HG02852 (cell line): ENCODE measurements at regions not wholly inside any gene's neighbourhood (a gene's known extent, or its start where the extent isn't known, plus 50 kb on each side); places are given as distances from the start of the nearest gene placed in this dataset.

ENCODE experiments used
- ATAC-seq: cut with Tn5 transposase; IDR thresholded peaks from one replicate; pipeline ENCODE4 v1.9.1; 2021; ENCODE audit warnings: mild to moderate bottlenecking, moderate library complexity; ENCODE audit not compliant: unreplicated experiment

DNA sequence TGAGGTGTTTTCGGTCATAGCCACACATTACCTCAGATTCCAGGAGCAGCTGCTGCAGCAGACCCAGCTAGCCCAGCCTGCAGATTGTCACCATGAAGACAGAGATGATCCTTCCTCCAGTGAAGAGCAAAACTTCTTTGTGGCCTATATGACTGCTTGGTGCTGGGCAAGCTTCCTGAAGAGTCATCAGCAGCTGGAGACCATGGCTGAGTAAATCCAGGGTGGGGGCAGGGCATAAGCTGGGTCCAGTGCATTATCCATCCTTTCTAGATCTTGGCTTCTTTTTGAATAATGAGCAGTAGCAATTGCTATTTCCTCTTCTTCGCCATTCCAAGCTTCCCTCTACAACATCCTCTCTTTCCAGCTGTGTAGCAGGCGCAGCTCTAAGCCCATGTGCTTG is 373.1 kb upstream of the DDHD1 start:
- ATAC-seq: no peak

DNA sequence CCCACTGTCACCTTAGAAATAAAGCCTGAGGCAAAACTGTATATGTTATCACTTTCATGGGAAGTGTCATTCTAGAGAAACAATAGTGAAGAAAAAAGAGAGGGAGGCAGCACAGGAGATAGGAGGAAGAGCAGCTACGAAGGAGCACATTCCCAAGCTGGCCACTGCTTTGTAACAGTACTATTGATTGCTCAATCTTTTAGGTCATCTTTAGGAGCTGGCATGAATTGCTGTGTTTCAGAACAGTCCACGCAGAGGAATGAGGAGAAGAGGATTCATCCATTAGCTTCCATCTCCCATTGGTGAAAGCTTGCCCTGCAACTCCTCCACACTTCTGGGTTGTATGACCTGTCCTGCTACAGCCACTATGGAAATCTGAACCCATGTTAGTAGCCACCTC is 372.5 kb upstream of the DDHD1 start:
- no peak for ATAC-seq

DNA sequence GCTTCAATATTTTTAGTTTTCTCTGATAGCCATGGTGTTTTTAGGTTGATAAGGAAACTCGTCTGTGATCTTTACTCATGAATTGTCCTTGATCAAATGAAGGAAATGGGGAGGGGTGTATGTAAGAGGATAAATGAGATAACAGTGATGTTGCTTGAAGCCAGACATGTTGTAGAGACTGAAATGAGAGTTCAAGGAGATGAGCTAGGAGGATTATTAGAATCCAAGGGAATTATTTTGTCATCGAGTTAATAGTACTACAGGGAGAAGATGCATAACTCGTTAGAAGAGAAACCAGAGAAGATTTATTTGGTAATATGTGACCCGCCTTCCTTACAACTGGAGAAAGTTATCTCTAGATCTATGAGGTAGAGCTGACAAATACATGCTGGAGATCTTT is 371.3 kb upstream of the DDHD1 start:
- no peak for ATAC-seq

DNA sequence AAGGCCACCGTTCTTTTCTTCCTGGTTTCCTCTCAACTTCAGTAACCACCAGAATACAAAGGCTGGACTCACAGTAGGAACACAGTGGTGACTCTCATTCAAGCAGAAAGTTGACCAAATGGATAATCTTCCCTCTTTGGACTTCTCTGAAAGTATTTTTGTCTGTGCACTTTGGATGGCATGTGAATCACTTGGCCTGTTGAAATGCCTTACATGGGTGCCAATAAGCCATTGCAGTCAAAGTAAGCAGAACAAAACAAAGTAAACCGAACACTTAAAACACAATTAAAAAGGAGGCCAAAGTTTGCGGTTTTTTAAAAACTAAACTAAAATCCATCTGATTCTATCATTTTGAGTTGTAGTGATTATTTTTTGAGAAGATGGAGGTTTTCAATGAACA is 370.1 kb upstream of the DDHD1 start:
- ATAC-seq: no peak

DNA sequence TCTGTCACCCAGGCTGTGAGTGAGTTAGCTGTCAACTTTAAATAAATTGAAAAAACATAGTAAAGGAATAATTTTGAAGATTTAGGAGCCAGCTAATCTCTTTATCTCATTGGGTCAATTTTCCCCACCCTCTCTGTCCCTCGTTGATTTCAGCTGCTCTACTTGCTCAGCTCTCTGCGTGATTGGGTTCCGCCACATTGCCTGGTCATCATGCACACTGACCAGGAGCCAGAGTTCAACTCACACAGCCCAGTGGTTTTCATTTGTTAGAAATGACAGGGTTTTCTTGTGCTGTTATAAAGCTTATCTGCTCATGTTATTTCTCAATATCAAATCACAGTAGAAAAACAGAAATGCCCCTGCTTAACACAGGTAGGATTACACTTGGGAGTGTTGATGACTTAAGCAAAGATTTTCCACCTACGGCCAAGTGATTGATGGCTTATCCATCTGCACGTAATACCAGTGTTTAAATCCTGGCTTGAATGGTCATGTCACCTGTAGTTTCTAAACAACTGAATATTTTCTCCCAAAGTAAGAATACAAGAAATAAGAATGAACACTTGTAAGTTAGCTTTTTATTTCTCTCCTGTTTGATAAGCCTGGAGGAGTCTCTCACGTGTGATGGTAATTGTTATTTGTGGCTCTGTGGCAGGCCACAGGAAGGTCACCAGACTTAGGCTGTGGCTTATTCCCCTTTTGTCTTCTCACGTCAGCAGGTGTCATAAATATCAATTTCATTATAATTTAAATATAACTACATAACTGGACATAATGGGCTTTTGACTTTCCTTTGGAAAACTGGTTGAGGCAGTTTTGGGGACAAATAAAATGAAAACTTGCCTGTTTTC is 367.2 kb upstream of the DDHD1 start:
- no peak for ATAC-seq

DNA sequence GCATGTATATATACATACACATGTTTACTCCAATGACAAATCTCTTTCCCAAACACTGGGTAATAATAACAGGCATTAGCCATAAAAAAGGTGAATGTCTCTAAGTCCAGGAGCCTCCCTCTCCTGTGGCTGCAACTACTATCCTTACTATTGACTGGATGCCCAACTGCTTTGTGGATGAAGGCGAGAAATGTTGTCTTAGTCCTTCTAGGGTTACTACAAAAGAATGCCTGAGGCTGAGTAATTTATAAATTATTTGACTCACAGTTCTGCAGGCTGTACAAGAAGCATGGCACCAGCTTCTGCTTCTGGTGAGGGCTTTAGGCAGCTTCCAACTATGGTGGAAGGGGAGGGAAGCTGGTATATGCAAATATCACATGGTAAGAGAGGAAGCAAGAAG is 366.0 kb upstream of the DDHD1 start:
- no peak for ATAC-seq

DNA sequence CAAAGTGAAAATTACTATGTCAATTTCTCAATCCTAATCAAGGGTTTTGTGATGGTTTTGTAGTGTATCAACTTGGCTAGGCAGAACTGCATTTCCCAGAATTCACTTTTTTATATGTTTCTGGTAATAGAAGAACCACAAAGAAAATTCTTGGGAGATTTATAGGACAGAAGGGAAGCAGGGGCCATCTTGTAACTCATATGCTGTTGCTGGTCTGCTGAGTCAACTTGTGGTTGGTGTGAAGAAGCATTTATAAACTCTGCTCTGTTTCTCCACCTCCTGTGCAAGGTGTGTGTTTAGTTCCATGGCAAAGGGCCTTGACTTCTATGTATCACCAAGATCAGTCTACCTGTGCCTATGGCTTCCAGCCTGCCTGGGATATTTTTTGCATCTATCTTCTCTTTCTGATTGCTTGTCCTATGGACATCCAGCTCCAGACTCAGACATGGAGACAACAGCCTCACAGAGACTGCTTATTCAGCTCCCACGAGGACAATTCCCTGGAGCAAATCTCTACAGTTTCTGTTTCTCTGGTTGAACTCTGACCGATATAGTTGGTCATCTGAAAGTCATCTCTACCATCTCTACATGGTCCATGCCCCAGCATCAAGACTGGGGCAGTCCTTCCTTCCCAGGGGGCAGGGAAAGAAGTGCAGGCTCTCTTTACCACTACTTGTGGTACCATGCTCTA is 364.3 kb upstream of the DDHD1 start:
- no peak for ATAC-seq

DNA sequence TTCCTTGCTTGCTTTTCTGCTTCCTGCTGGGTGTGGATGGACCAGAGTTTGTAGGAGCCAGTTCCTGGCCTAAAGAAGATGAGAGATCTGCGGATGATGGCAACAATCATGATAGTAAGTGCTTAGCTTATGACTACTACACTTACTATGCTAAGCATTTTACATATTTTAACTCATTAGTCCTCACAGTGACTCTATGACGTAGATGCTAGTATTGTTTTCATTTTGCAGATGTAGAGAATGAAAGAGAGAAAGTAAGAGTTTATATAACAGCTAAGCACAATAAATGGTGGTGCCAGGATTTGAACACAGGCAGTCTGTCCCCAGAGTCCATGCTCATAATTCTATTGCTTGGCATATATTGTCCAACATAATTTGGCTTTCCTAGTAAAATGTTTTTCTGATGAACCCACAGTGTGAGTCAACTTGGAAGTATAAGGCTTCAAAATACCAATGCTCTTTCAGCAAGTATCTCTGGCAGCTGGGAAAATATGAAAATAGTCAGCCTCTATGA is 363.2 kb upstream of the DDHD1 start:
- no peak for ATAC-seq

DNA sequence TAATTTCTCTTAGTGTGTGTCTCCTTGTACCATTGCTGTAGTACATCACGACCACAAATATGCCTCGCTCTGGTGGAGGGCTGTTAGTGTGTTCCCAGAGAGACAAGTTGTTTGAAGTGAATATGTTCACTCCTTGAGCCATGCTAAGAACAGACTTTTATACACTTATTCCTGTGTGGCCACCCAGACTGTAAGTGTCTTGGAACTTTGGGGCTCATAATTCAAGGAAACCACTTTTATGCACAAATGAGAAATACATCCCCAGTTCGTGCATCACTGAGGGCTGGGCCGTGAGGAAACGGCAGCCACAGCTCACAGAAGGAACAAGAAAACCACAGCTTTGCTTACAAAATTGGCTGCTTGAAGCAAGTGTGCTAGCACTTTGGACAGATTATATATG is 362.2 kb upstream of the DDHD1 start:
- ATAC-seq: no peak

DNA sequence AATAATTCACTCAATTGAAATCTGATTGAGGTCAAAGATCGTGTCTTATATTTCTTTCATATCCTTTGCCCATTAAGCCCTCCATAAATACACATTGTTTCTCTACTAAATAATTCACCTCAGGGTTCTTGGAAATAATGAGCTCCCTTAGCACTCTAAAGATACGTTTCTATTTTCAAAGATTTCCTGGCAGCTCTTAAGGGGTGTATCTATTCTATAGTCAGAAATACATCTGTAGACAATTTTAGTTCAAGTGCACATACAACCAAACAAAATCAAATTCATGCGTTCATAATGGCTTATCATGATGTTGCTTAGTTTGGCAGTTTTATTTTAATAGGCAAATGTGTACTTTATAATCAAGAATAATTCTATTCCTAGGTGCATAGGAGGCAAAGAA is 361.1 kb upstream of the DDHD1 start:
- ATAC-seq: no peak

DNA sequence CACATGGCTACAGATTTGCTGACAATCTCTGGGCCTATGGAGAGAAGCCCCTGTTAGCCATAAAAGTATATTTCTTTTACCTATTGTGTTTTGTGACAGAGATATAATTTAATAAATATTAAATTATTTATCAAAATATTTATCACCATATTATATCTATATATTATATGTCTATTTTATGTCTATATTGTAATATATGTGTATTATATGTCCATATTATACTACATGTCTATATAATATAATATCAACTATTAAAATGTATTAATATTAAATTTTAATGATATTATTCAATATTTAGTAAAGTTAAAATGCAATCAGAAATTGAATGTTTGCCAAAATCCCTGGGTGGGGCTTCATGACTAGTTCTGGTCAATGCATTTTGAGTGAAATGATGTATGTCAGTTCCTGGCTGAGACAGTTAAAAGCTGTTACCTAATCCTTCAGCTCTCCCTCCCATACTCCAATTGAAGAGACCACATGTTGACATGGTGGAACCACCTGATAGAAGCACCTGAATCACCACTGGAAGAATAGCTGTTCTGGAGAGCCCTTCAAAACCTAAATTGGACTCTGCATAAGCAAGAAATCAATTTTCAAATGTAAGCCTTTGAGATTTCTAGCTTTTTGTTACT is 357.3 kb upstream of the DDHD1 start:
- ATAC-seq: no peak

DNA sequence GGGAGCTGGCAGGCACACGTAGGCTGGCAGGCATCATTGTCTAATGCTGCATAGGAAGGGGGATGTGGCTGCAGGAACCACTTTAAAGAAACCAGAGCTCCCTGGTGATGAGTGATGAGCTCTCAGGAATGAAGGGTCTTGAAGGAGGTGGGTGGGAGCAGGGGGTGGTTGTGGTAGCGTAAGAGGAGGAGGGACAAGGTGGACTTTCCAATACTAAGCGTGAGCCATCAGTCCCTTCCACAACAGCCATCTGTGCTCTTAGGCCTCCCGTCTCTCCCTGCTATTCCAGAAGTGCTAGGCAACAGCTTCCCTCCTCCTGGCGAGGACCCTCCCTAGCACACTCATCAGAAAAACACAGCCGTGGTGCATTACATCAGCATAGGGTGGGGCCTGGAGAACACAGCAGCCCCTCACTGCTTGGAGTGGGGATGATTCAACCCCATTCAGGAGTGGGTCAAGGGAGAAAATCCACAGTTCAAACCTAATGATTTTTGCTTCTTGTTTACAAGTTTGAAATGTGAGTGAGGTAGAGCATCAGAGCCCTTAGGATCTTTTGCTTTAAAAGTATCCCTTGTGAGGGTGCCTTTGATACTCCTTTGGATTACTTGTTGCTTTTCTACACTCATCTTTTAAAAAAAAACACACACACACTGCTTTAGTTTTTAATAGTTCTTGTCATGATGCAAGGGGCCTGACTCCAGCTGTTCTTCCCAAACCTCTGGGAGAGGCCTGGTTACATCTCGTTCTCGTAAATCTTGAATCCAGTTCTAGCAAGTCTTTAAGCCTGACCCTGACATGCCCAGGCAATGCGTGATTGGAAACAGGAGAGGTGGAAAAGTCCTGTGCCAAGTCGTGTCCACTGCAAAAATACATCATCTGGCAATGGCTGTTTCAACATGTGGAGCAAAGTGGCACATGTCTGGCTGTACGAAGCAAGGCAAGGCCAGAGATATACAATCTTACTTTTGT is 356.4 kb upstream of the DDHD1 start:
- ATAC-seq: no peak

DNA sequence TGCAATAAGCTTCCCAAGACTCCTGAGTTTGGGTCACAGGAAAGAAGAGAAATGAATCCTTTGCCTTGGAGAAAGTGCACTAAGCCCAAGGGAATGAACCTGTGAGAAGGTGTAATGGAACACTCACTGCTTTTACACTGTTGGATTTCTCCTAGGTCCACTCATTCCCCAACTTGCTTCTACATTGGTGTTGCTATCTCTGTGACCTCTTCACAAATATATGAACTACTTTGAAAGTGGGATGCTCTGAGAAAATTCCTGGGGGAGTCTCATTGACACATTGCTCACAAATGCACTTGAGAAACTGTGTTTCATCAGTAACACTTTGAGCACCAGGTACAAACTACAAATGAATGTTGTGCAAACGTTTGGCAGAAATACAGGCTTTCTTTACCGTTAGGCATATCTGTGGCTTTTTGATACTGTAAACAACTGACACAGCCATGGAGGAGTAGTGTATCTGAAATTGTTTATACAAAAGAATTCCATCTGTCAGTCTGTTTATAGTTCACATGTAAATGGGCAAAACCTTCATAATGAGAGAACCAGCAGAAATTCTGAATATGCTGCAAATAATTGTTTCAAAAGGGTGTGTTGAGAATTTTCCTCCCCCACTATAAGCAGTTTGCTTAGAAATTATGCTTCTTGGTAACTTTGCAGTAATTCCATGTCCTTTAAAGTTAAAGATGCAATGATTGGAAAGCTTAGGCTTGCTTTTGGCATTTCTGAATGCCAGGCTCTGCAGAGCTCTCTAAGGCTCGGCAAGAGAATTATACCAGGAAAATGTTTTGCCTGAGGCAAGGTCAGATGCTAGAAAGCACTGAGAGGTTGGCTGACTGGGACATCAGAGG is 348.5 kb upstream of the DDHD1 start:
- no peak for ATAC-seq

DNA sequence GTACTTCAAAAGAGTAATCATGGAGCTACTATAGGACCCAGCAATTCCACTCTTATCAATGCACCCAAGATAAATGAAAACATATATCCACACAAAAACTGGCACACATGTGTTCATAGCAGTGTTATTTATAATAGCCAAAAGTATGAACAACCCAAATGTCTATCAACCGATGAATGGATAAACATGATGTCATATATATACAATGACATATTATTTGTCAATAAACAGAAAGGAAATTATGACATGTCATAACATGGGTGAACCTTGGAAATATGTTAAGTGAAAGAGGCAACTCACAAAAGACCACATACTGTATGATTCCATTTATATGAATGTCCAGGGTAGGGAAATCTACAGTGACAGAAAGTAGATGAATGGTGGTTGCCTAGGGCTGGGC is 347.1 kb upstream of the DDHD1 start:
- ATAC-seq: no peak

DNA sequence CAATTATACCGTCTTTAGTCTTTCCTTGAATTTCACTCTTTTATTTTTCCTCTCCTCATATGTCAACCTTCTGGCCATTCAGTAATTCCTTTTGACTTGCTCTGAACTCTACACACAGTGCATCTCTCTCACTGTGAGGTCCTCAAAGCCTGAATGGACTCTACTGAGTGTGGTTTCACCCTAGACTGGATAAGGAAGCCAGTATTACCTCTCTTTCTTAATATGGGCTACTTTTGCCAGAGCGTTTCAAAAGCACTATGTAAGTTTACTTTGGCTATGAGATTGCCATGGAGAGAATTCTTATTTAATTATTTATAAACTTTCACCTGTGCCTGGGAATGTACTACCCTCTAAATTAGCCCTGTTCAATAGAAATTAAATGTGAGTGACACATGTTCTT is 343.5 kb upstream of the DDHD1 start:
- no peak for ATAC-seq

DNA sequence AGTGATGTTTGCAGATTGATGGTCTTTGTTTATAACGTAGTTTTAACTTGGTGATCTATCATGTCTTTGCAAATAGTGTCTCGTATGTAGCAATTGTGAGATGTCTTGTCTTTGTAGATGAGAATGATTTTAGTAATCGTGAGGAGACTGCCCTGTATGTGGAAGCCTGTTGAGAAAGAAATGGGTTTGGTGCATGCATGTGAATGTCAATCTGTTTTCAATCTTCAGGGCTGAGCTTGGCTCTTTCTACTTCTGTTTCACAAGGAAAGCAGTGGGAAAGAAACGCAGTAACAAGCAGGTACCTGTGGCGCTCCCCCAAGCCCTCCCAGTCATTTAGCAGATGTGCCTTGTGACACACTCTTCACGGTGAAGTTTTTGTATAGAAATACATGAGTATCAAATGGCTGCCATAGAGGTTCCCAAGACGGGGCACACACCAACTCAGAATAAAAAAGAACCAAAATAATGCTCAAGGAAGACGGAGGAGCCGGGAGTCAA is 342.8 kb upstream of the DDHD1 start:
- no peak for ATAC-seq

DNA sequence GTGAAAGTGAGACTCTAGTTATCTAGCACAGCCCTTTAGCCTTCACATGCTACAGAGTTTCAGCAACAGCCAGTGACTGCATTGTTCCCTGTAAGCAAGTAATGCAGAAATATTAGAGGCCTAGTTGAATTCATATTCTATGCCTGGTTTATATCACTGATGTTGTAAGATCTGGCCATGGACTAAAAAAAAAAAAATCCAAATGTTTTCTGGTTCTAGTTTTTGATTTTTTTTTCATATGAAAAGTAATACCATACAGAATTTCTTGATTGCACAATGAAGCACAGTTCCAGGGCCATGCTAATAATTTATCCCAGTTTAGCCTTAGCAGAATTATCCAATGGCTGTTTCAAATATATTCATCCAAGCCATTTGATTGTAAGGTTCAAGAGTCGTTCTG is 341.5 kb upstream of the DDHD1 start:
- no peak for ATAC-seq

DNA sequence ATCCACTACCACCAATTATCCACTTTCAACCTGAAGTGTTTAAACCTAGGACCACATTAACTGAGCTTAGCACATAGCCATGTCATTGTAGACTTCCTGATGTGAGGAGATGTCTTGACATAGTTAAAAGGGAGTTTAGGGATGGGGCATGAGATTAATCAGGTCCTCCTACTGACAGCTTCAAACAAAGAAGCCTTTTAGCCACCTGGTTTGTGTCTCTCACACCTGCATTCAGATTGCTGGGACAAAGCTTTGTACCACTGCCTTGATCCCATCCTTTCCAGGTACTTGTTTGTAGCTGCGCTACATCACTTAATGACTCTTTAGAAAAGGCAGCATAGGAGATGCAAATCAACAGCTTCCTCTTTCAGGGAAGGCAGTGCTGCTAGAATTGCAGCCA is 340.7 kb upstream of the DDHD1 start:
- no peak for ATAC-seq

DNA sequence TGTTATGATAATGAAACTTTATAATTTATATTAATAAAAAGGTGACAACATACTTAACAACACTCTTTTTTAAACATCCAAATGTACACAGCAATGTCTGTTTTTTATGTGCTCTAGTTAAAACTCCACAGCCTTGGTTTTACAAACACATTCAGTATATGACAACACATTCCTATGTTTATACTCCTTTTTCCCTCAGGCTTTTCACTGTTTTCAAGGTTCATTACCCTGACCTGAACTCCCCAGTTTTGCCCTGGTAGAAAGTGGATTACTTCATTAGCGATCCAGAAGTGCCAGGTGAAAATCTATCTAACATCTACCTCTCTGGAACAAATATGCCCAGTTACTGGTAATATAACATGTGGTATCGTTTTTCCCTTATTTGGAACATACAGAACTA is 340.2 kb upstream of the DDHD1 start:
- ATAC-seq: no peak

DNA sequence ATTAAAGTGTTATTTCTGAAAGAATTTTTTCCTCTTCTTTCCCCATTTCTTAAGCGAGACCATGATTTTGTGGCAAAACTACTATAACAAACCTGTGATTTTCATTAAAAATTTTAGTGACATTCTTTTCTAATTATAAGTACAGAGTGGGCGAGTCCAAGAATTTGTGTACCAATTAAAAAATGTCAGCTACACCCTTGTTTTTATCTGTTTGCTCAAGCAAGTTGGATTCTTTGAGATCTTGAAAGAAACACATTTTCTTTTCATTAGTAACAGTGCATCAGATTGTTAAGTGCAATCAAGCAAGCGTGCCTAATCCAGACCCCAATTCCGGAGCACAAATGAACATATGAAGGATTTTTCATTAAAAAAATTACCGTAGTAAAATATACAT is 338.8 kb upstream of the DDHD1 start:
- no peak for ATAC-seq
